ENCODE measurements at regions not wholly inside any gene's neighbourhood (a gene's known extent, or its start where the extent isn't known, plus 50 kb on each side); places are given as distances from the start of the nearest gene placed in this dataset. TPM values are rescaled to one million over a fixed set of nuclear protein-coding genes. Genes with fewer than 3 reads are reported as not detected.
A peak's percentile ranks its signal among the peaks of the same experiment; 100 is the strongest.

DNA sequence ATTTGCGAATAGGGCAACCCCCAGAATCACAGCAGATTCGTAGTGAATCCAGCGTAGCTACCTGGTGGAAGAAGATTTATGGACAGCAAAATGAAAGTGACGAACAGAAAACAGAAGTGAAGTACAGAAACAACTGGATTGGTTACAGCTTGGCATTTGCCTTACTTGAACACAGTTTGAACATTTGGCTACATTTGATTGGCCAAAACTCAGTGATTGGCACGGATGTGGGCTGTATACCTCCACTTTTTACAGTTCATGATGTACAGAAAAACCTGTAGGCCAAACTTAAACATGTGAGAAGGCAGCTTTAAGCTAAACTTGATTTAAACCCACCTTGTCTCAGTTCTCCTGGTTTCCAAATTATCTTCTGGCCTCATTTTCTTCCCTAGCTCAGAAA lies 49.9 kb upstream of the AMN1 start:
- intact Hi-C loops (cut with micrococcal nuclease) (no loop called here), dilution Hi-C loops (cut with MboI; ENCODE audit: extremely low pct_ligation_motif_present, low sequenced_read_pairs) (no loop called here)
- CTCF ChIA-PET, result interaction anchor here (1.2 kb wide), 1 partner anchor 96 kb away, joined by 3 read pairs; no protein-coding TSS in a partner anchor
- Histone ChIP-seq H3K27ac (ENCODE audit: insufficient read depth, low read depth, low read length) (no peak overlapping the region), H3K4me2 (ENCODE audit: insufficient read depth, low read length) (no peak overlapping the region), H3K9me1 (replicated peaks; ENCODE audit: control insufficient read depth, extremely low read depth, insufficient read depth, low read length) (no peaks in the 10 kb centered on the region), H3K36me3 (ENCODE audit: control insufficient read depth in 2 of 2, extremely low read depth in 1 of 2, insufficient read depth in 2 of 2, low read length in 2 of 2) (no peaks in the 10 kb centered on the region), H3K9me3 (replicated peaks; ENCODE audit: control insufficient read depth, insufficient read depth, low read length) (no peaks in the 10 kb centered on the region), H3K9ac (replicated peaks; ENCODE audit: extremely low read depth, insufficient read depth, low read length) (no peak overlapping the region), H3K4me3 (replicated peaks in 1 of 3; ENCODE audit: insufficient read depth in 1 of 3, low read depth in 1 of 3, low read length in 3 of 3) (no peak overlapping the region), H3K4me1 (ENCODE audit: control insufficient read depth, extremely low read depth, insufficient read depth, low read length) (no peaks in the 10 kb centered on the region), H4K20me1 (replicated peaks; ENCODE audit: control insufficient read depth, extremely low read depth, insufficient read depth, low read length) (no peaks in the 10 kb centered on the region), H2AFZ (ENCODE audit: low read depth, low read length) (peak overlapping the region; percentile 46), H3K79me2 (ENCODE audit: control insufficient read depth, insufficient read depth, low read length) (no peaks in the 10 kb centered on the region), H3K27me3 (ENCODE audit: control insufficient read depth in 2 of 2, insufficient read depth in 2 of 2, low read length in 2 of 2) (peaks cover 0 to 2% of the 10 kb centered on the region in 2 experiments)
- POLR2A ChIA-PET, result no interaction called here
- BruUV-seq (replicated peaks), result no TSS peak
- FAIRE-seq (no peak), DNase-seq (ENCODE audit: low read depth, low spot score) (no peak)
- TF ChIP-seq EZH2 (IDR thresholded peaks at IDR 0.05; ENCODE audit: borderline replicate concordance, low read depth, low read length, severe bottlenecking) (no peak), MYC (IDR thresholded peaks at IDR 0.05; ENCODE audit: low read depth, low read length) (no peak), POLR2A (IDR thresholded peaks at IDR 0.05; ENCODE audit: low read depth, low read length) (no peak), JUN (IDR thresholded peaks at IDR 0.05; ENCODE audit: borderline replicate concordance, insufficient read depth, insufficient read length, low read depth) (no peak), FOS (IDR thresholded peaks at IDR 0.05; ENCODE audit: borderline replicate concordance, insufficient read depth, low read length) (no peak)
- TF ChIP-seq, protein P1, sequence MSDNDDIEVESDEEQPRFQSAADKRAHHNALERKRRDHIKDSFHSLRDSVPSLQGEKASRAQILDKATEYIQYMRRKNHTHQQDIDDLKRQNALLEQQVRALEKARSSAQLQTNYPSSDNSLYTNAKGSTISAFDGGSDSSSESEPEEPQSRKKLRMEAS (IDR thresholded peaks at IDR 0.05; ENCODE audit: insufficient read depth, insufficient read length), result no peak

Small RNA genes in the stretch of these regions (small RNA-seq; reads per million reads assigned to genes)
- gene RF00402 (ENCODE audit: insufficient read depth, insufficient read length, low read depth, low replicate concordance) (not detected), gene RNU6-1069P (ENCODE audit: insufficient read depth, insufficient read length, low read depth, low replicate concordance) (not detected)

All from endothelial cell of umbilical vein (primary cell).